Mesenchymal stem cell (in vitro differentiated cells and primary cell): ENCODE measurements at regions not wholly inside any gene's neighbourhood (a gene's known extent, or its start where the extent isn't known, plus 50 kb on each side); places are given as distances from the start of the nearest gene placed in this dataset.

ENCODE experiments used
- DNase-seq: peaks from one replicate; pipeline ENCODE4 v3.0.0-alpha.2; 2013
- H2AFZ ChIP-seq: one replicate; pipeline ENCODE4 v1.6.1; 2013; ENCODE audit warnings: low read depth, mild to moderate bottlenecking, control low read depth, inconsistent platforms, low read length, moderate library complexity
- H2AK5ac ChIP-seq: 2 replicates; pipeline ENCODE4 v1.6.1; 2013; ENCODE audit warnings: low read length, moderate library complexity, mild to moderate bottlenecking, inconsistent platforms; ENCODE audit not compliant: severe bottlenecking
- H2BK120ac ChIP-seq: one replicate; pipeline ENCODE4 v1.6.1; 2013; ENCODE audit warnings: low read depth, mild to moderate bottlenecking, inconsistent platforms, low read length, moderate library complexity
- H2BK12ac ChIP-seq, 2 experiments: one replicate each; pipeline ENCODE4 v1.6.1; 2013; ENCODE audit warnings: inconsistent platforms in 2 of 2, low read length in 2 of 2, mild to moderate bottlenecking in 2 of 2, moderate library complexity in 2 of 2, control low read depth in 1 of 2
- H2BK15ac ChIP-seq: one replicate; pipeline ENCODE4 v1.6.1; 2013; ENCODE audit warnings: mild to moderate bottlenecking, low read depth, inconsistent platforms; ENCODE audit not compliant: poor library complexity, severe bottlenecking
- H2BK5ac ChIP-seq: 2 replicates; pipeline ENCODE4 v1.6.1; 2013; ENCODE audit warnings: low read depth, mild to moderate bottlenecking, low read length, control low read depth, inconsistent platforms; ENCODE audit not compliant: poor library complexity, severe bottlenecking
- H3K14ac ChIP-seq, 2 experiments: one replicate each; pipeline ENCODE4 v1.6.1; 2013; ENCODE audit warnings: inconsistent platforms in 2 of 2, low read length in 2 of 2, control low read depth in 1 of 2, mild to moderate bottlenecking in 1 of 2, moderate library complexity in 1 of 2
- H3K18ac ChIP-seq, 2 experiments: one replicate each; pipeline ENCODE4 v1.6.1; 2013; ENCODE audit warnings: inconsistent platforms in 2 of 2, low read length in 2 of 2, control low read depth in 1 of 2, low read depth in 1 of 2, mild to moderate bottlenecking in 1 of 2
- H3K23ac ChIP-seq, 2 experiments: one replicate each; pipeline ENCODE4 v1.6.1; 2013; ENCODE audit warnings: inconsistent platforms in 2 of 2, low read length in 2 of 2, mild to moderate bottlenecking in 2 of 2, moderate library complexity in 2 of 2, control low read depth in 1 of 2
- H3K27ac ChIP-seq: 2 replicates; pipeline ENCODE4 v1.5.1; 2013; ENCODE audit warnings: mild to moderate bottlenecking, moderate library complexity, low read length, control low read depth, inconsistent platforms; ENCODE audit not compliant: poor library complexity, severe bottlenecking
- H3K27me3 ChIP-seq, 2 experiments: 2 replicates each; pipeline versions ENCODE4 v1.6.1 to v1.7.0; 2013; ENCODE audit warnings: low read length in 2 of 2, mild to moderate bottlenecking in 2 of 2, moderate library complexity in 2 of 2, control low read depth in 1 of 2, inconsistent platforms in 1 of 2; ENCODE audit not compliant: control insufficient read depth in 1 of 2, insufficient read depth in 1 of 2
- H3K36me3 ChIP-seq, 2 experiments: 2 replicates each; pipeline versions ENCODE4 v1.6.1 to v1.7.0; 2013; ENCODE audit warnings: low read length in 2 of 2, control low read depth in 1 of 2, inconsistent platforms in 1 of 2, low read depth in 1 of 2, mild to moderate bottlenecking in 1 of 2; ENCODE audit not compliant: insufficient read depth in 2 of 2, control insufficient read depth in 1 of 2
- H3K4ac ChIP-seq, 2 experiments: one replicate each; pipeline ENCODE4 v1.6.1; 2013; ENCODE audit warnings: inconsistent platforms in 2 of 2, low read length in 2 of 2, mild to moderate bottlenecking in 2 of 2, moderate library complexity in 2 of 2, control low read depth in 1 of 2, low read depth in 1 of 2
- H3K4me1 ChIP-seq: 2 replicates; pipeline ENCODE4 v1.6.1; 2013; ENCODE audit warnings: low read depth, low read length, control low read depth; ENCODE audit not compliant: control insufficient read depth, insufficient read depth
- H3K4me2 ChIP-seq: 2 replicates; pipeline ENCODE4 v1.6.1; 2013; ENCODE audit warnings: low read length, mild to moderate bottlenecking, inconsistent platforms; ENCODE audit not compliant: poor library complexity, severe bottlenecking
- H3K4me3 ChIP-seq, 2 experiments: 2 replicates each; pipeline versions ENCODE4 v1.5.1 to v1.7.0; 2013; ENCODE audit warnings: low read length in 2 of 2, mild to moderate bottlenecking in 2 of 2, control low read depth in 1 of 2, low read depth in 1 of 2; ENCODE audit not compliant: insufficient read depth in 1 of 2
- H3K79me1 ChIP-seq: replicated peaks from 2 replicates; pipeline ENCODE4 v1.6.1; 2013; ENCODE audit warnings: mild to moderate bottlenecking, control low read depth, low read length, inconsistent platforms; ENCODE audit not compliant: poor library complexity, severe bottlenecking
- H3K9ac ChIP-seq: 2 replicates; pipeline ENCODE4 v1.7.0; 2013; ENCODE audit warnings: mild to moderate bottlenecking, low read length, moderate library complexity
- H3K9me3 ChIP-seq: 2 replicates; pipeline ENCODE4 v1.7.0; 2013; ENCODE audit warnings: mild to moderate bottlenecking, low read length; ENCODE audit not compliant: control insufficient read depth
- H4K8ac ChIP-seq: one replicate; pipeline ENCODE4 v1.6.1; 2013; ENCODE audit warnings: inconsistent platforms, mild to moderate bottlenecking, low read length, moderate library complexity
- H4K91ac ChIP-seq: one replicate; pipeline ENCODE4 v1.6.1; 2013; ENCODE audit warnings: mild to moderate bottlenecking, low read length, inconsistent platforms
- WGBS: methylation state at CpG from one replicate; pipeline ENCODE4 v1.1.7; 2013; ENCODE audit warnings: mixed read lengths; 5-methylcytosine and 5-hydroxymethylcytosine counted together

DNA sequence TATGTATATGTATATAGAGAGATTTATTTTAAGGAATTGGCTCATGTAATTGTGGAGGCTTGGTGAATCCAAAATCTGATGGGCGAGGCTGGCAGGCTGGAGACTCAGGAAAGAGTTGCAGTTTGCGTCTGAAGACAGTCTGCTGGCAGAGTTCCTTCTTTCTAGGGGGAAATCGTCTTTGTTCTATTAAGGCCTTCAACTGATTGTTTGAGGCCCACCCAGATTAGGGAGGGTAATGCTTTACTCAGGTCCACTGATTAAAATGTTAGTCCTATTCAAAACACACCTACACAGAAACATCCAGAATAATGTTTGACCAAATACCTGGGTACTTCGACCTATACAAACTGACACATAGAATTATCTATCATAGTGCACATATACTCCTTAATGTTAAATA, 149.5 kb downstream of the NAA11 start:
- 89% methylated on average over 3 of the region's 4 CpGs for WGBS
- no peak overlapping the region for H3K9ac ChIP-seq
- no peaks in the 10 kb centered on the region for H3K4me1 ChIP-seq
- no peak overlapping the region for H2BK12ac ChIP-seq
- H3K18ac ChIP-seq: no peak overlapping the region
- no peak overlapping the region for H3K4ac ChIP-seq
- H3K4me2 ChIP-seq: no peak overlapping the region
- no peak overlapping the region for H2BK120ac ChIP-seq
- no peak for DNase-seq
- no peaks in the 10 kb centered on the region for H3K36me3 ChIP-seq
- no peaks in the 10 kb centered on the region for H3K27me3 ChIP-seq
- no peak overlapping the region for H3K23ac ChIP-seq
- H4K91ac ChIP-seq: no peak overlapping the region
- no peak overlapping the region for H2AK5ac ChIP-seq
- H3K79me1 ChIP-seq: no peaks in the 10 kb centered on the region
- no peak overlapping the region for H4K8ac ChIP-seq
- H2BK15ac ChIP-seq: no peak overlapping the region
- no peak overlapping the region for H3K14ac ChIP-seq
- H3K27ac ChIP-seq: no peak overlapping the region
- no peak overlapping the region for H2BK5ac ChIP-seq
- no peak overlapping the region for H2AFZ ChIP-seq
- no peaks in the 10 kb centered on the region for H3K9me3 ChIP-seq
- H3K4me3 ChIP-seq: no peak overlapping the region

DNA sequence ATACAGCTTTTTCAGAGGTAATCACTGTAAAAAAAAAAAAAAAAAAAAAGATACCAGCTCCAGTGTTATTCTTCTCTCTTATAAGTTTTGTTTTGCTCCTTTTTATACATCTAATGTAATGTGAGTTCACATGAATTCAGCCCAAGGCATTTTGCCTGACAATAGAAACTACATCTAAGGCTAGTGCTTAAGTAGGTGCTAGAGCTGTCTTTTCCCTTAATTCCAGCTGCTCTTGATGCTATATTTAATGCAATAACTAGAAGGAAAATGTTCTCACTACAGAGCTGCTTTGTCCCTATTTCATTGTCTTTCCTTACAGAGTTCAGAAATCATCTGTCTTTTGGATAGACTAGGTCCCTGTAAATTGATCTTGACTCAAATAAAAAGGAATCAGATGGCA, 150.1 kb downstream of the NAA11 start:
- H4K8ac ChIP-seq: no peak overlapping the region
- no peak overlapping the region for H2AK5ac ChIP-seq
- no peak overlapping the region for H2BK5ac ChIP-seq
- no peak overlapping the region for H3K4me3 ChIP-seq
- no peak overlapping the region for H3K4me2 ChIP-seq
- H3K27me3 ChIP-seq: no peaks in the 10 kb centered on the region
- no peaks in the 10 kb centered on the region for H3K79me1 ChIP-seq
- no peak overlapping the region for H4K91ac ChIP-seq
- H2BK120ac ChIP-seq: no peak overlapping the region
- no peaks in the 10 kb centered on the region for H3K9me3 ChIP-seq
- H3K4ac ChIP-seq: no peak overlapping the region
- no peak overlapping the region for H3K23ac ChIP-seq
- H2BK15ac ChIP-seq: no peak overlapping the region
- no peak overlapping the region for H2AFZ ChIP-seq
- no peak overlapping the region for H3K9ac ChIP-seq
- no peaks in the 10 kb centered on the region for H3K4me1 ChIP-seq
- H2BK12ac ChIP-seq: no peak overlapping the region
- H3K18ac ChIP-seq: no peak overlapping the region
- no peak overlapping the region for H3K14ac ChIP-seq
- no peaks in the 10 kb centered on the region for H3K36me3 ChIP-seq
- H3K27ac ChIP-seq: no peak overlapping the region
- no peak for DNase-seq

DNA sequence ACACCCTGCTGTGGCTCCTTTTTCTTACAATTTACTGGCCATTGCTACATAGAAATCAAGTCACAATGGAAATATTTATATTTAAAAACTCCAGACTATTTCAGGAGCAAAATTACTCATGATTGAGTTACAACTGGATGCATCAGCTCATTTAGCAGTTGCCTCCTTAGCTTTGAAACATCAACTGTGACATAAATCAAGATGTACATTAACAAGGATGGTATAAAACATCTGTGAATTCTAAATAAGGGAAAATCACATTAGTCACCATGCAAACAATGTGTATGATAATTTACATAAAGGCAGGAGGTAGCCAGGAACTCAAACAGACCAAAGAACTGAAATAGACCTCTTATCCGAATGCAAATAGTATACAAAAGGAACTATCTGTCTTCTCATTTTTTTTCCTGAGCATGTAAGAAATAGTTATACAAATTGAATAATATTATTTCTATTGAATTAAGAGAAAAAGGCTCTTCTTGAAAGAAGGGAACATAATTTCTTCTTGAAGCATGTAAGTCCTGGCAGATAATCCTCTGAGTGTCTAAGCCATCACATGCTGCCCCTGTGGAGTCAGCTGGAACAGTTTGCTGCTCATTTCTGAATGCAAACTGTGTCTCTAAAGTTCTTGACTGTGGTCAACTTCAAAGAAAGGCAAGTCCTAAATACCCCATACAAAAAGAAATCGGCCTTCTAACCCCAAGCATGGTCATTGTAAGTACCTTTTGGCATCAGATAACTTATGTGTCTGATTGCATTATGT, 151.2 kb downstream of the NAA11 start:
- Histone ChIP-seq H4K91ac (no peak overlapping the region), H4K8ac (no peak overlapping the region), H3K18ac (no peak overlapping the region), H3K9ac (no peak overlapping the region), H3K27me3 (no peaks in the 10 kb centered on the region), H3K27ac (no peak overlapping the region), H2BK12ac (no peak overlapping the region), H3K4ac (no peak overlapping the region), H2BK5ac (no peak overlapping the region), H2BK120ac (no peak overlapping the region), H3K23ac (no peak overlapping the region), H2BK15ac (no peak overlapping the region), H3K4me2 (no peak overlapping the region), H3K4me3 (no peak overlapping the region), H2AFZ (no peak overlapping the region), H3K9me3 (no peaks in the 10 kb centered on the region), H3K79me1 (no peaks in the 10 kb centered on the region), H2AK5ac (no peak overlapping the region), H3K36me3 (no peaks in the 10 kb centered on the region), H3K4me1 (no peaks in the 10 kb centered on the region), H3K14ac (no peak overlapping the region)
- no CpG with 5 or more reads among the region's 2 CpGs for WGBS
- DNase-seq: no peak

DNA sequence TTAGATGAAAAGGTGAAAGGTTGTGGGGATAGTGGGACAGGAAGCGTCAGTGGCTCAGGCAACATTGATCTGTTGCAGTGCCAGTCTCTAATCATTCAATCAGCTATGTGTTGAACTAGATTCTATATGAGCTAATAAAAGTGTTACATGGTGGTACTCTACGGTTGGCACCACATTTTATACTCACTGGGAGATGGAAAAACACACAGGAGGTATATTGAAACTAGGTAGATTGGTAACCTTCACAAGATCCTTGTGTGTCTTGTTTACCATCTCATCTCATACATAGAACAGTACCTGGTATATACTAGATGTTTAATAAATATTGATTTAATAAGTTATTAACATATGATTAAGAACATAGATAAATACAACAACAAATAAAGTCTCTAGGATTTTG, 152.7 kb downstream of the NAA11 start:
- Histone ChIP-seq H3K14ac (no peak overlapping the region), H3K23ac (no peak overlapping the region), H3K36me3 (no peaks in the 10 kb centered on the region), H3K27ac (no peak overlapping the region), H3K9me3 (no peaks in the 10 kb centered on the region), H2BK5ac (no peak overlapping the region), H2BK120ac (no peak overlapping the region), H4K8ac (no peak overlapping the region), H3K4me1 (no peaks in the 10 kb centered on the region), H3K4me2 (no peak overlapping the region), H3K9ac (no peak overlapping the region), H3K27me3 (no peaks in the 10 kb centered on the region), H2AK5ac (no peak overlapping the region), H3K79me1 (no peaks in the 10 kb centered on the region), H2AFZ (no peak overlapping the region), H3K18ac (no peak overlapping the region), H3K4me3 (no peak overlapping the region), H2BK15ac (no peak overlapping the region), H3K4ac (no peak overlapping the region), H2BK12ac (no peak overlapping the region), H4K91ac (no peak overlapping the region)
- 100% methylated on average over 1 of the region's 2 CpGs for WGBS
- DNase-seq: no peak
